HG02759 (cell line): ENCODE measurements at regions not wholly inside any gene's neighbourhood (a gene's known extent, or its start where the extent isn't known, plus 50 kb on each side); places are given as distances from the start of the nearest gene placed in this dataset.
"Not testable (repeated sequence)": the region's sequence is repeated elsewhere in the genome, so short reads cannot be mapped to it uniquely, and the experiment has no call there.

Experiments used
- ATAC-seq: cut with Tn5 transposase; IDR thresholded peaks from one replicate; pipeline ENCODE4 v1.9.1; 2021; ENCODE audit warnings: mild to moderate bottlenecking, moderate library complexity; ENCODE audit not compliant: unreplicated experiment

- not testable (repeated sequence) for ATAC-seq
Observed at GRCh38 chr4:3921902-3922301, 155.7 kb downstream of the ADRA2C start.

- not testable (repeated sequence) for ATAC-seq
Observed at GRCh38 chr4:3925841-3926240, 159.7 kb downstream of the ADRA2C start.

- ATAC-seq: not testable (repeated sequence)
Observed at GRCh38 chr4:3926271-3926670, 160.1 kb downstream of the ADRA2C start.

- not testable (repeated sequence) for ATAC-seq
Observed at GRCh38 chr4:3926969-3927755, 161.0 kb downstream of the ADRA2C start.

GRCh38 chr4:3929431-3929830 lies 163.2 kb downstream of the ADRA2C start:
- ATAC-seq: not testable (repeated sequence)

- ATAC-seq: not testable (repeated sequence)
Observed at GRCh38 chr4:3932734-3933133, 166.5 kb downstream of the ADRA2C start.

- not testable (repeated sequence) for ATAC-seq
Observed at GRCh38 chr4:3935406-3935805, 169.2 kb downstream of the ADRA2C start.

GRCh38 chr4:3936184-3936583 lies 170.0 kb downstream of the ADRA2C start:
- ATAC-seq: no peak

GRCh38 chr4:3937849-3938562 lies 171.8 kb downstream of the ADRA2C start:
- not testable (repeated sequence) for ATAC-seq

- not testable (repeated sequence) for ATAC-seq
Observed at GRCh38 chr4:3938676-3939075, 172.5 kb downstream of the ADRA2C start.

- not testable (repeated sequence) for ATAC-seq
Observed at GRCh38 chr4:3939954-3940591, 173.9 kb downstream of the ADRA2C start.

GRCh38 chr4:3941735-3942522 lies 175.7 kb downstream of the ADRA2C start:
- ATAC-seq: not testable (repeated sequence)

GRCh38 chr4:3942569-3942971 lies 176.4 kb downstream of the ADRA2C start:
- not testable (repeated sequence) for ATAC-seq

- ATAC-seq: not testable (repeated sequence)
Observed at GRCh38 chr4:3943051-3943450, 176.9 kb downstream of the ADRA2C start.

GRCh38 chr4:3945511-3946290 lies 179.5 kb downstream of the ADRA2C start:
- ATAC-seq: no peak

GRCh38 chr4:3946553-3946952 lies 180.4 kb downstream of the ADRA2C start:
- not testable (repeated sequence) for ATAC-seq

- ATAC-seq: not testable (repeated sequence)
Observed at GRCh38 chr4:3947761-3948160, 181.6 kb downstream of the ADRA2C start.

GRCh38 chr4:3948210-3948609 lies 182.0 kb downstream of the ADRA2C start:
- ATAC-seq: not testable (repeated sequence)

- not testable (repeated sequence) for ATAC-seq
Observed at GRCh38 chr4:3949916-3950315, 183.7 kb downstream of the ADRA2C start.
